Astrocyte (in vitro differentiated cells and primary cell): ENCODE measurements at regions not wholly inside any gene's neighbourhood (a gene's known extent, or its start where the extent isn't known, plus 50 kb on each side); places are given as distances from the start of the nearest gene placed in this dataset.

Experiments
- DNase-seq: peaks from one replicate; pipeline ENCODE4 v3.0.0-alpha.2; 2010; ENCODE audit warnings: low read depth
- FAIRE-seq: peaks from 2 replicates; lab custom pipeline; 2011; peaks lifted over from hg19 to GRCh38; lab: Jason Lieb, UNC
- H2AFZ ChIP-seq: 2 replicates; pipeline ENCODE4 v1.6.0; 2012; ENCODE audit warnings: low read depth, low read length, inconsistent platforms
- H3K27ac ChIP-seq: 2 replicates; pipeline ENCODE4 v1.5.1; 2011; ENCODE audit warnings: low read depth, low read length, inconsistent platforms
- H3K27me3 ChIP-seq: 2 replicates; pipeline ENCODE4 v1.6.0; 2011; ENCODE audit warnings: low read length, inconsistent platforms; ENCODE audit not compliant: insufficient read depth
- H3K36me3 ChIP-seq: 2 replicates; pipeline ENCODE4 v1.5.1; 2011; ENCODE audit warnings: low read length, inconsistent platforms; ENCODE audit not compliant: insufficient read depth
- H3K4me1 ChIP-seq: 2 replicates; pipeline ENCODE4 v1.5.1; 2011; ENCODE audit warnings: low read length, inconsistent platforms; ENCODE audit not compliant: insufficient read depth
- H3K4me2 ChIP-seq: 2 replicates; pipeline ENCODE4 v1.6.0; 2012; ENCODE audit warnings: low read length, inconsistent platforms
- H3K4me3 ChIP-seq: 2 replicates; pipeline ENCODE4 v1.5.1; 2011; ENCODE audit warnings: low read depth, mild to moderate bottlenecking, low read length, inconsistent platforms; ENCODE audit not compliant: insufficient read depth
- H3K79me2 ChIP-seq: 2 replicates; pipeline ENCODE4 v1.6.0; 2012; ENCODE audit warnings: mild to moderate bottlenecking, low read length, inconsistent platforms; ENCODE audit not compliant: insufficient read depth
- H3K9ac ChIP-seq: 2 replicates; pipeline ENCODE4 v1.6.0; 2012; ENCODE audit warnings: mild to moderate bottlenecking, low read length, inconsistent platforms
- H3K9me3 ChIP-seq: 2 replicates; pipeline ENCODE4 v1.5.1; 2012; ENCODE audit warnings: low read depth, mild to moderate bottlenecking, low read length, inconsistent platforms; ENCODE audit not compliant: insufficient read depth
- H4K20me1 ChIP-seq: 2 replicates; pipeline ENCODE4 v1.6.0; 2012; ENCODE audit warnings: low read length, inconsistent platforms; ENCODE audit not compliant: insufficient read depth
- H3K27ac Mint-ChIP-seq: one replicate; pipeline ENCODE4 v1.8.0; 2021; ENCODE audit warnings: mild to moderate bottlenecking, mixed read lengths; ENCODE audit not compliant: unreplicated experiment
- H3K27me3 Mint-ChIP-seq: one replicate; pipeline ENCODE4 v1.8.0; 2021; ENCODE audit warnings: low read depth, mixed read lengths; ENCODE audit not compliant: unreplicated experiment
- H3K36me3 Mint-ChIP-seq: one replicate; pipeline ENCODE4 v1.8.0; 2021; ENCODE audit warnings: low read depth, mixed read lengths; ENCODE audit not compliant: unreplicated experiment
- H3K4me1 Mint-ChIP-seq: one replicate; pipeline ENCODE4 v1.8.0; 2021; ENCODE audit warnings: low read depth, mixed read lengths; ENCODE audit not compliant: unreplicated experiment
- H3K4me3 Mint-ChIP-seq: one replicate; pipeline ENCODE4 v1.8.0; 2021; ENCODE audit warnings: mild to moderate bottlenecking, moderate library complexity, mixed read lengths; ENCODE audit not compliant: unreplicated experiment
- H3K9me3 Mint-ChIP-seq: one replicate; pipeline ENCODE4 v1.8.0; 2021; ENCODE audit warnings: mild to moderate bottlenecking, mixed read lengths; ENCODE audit not compliant: unreplicated experiment
- EZH2 ChIP-seq: IDR thresholded peaks from 2 replicates; pipeline ENCODE4 v1.6.1; 2012; ENCODE audit warnings: mild to moderate bottlenecking, low read length, inconsistent platforms; ENCODE audit not compliant: insufficient read depth
- TF ChIP-seq, protein P1 (sequence below): IDR thresholded peaks from 2 replicates; pipeline ENCODE4 v1.5.1; 2011; ENCODE audit warnings: low read depth, mild to moderate bottlenecking, inconsistent platforms, low read length, moderate library complexity; ENCODE audit not compliant: insufficient read depth

GRCh38 chr7:54109501-54109900 is 432.7 kb upstream of the VSTM2A start:
- Histone ChIP-seq H2AFZ (no peak overlapping the region), H3K27ac (no peak overlapping the region), H3K27me3 (no peaks in the 10 kb centered on the region), H3K9me3 (no peaks in the 10 kb centered on the region), H3K79me2 (no peaks in the 10 kb centered on the region), H3K9ac (no peak overlapping the region), H3K4me3 (no peak overlapping the region), H3K4me1 (no peaks in the 10 kb centered on the region), H4K20me1 (no peaks in the 10 kb centered on the region), H3K36me3 (no peaks in the 10 kb centered on the region), H3K4me2 (no peak overlapping the region)
- Mint-ChIP-seq H3K27me3 (no peaks in the 10 kb centered on the region), H3K4me3 (no peak overlapping the region), H3K4me1 (peaks cover 41% of the 10 kb centered on the region), H3K9me3 (no peaks in the 10 kb centered on the region), H3K36me3 (no peaks in the 10 kb centered on the region), H3K27ac (peak overlapping the region; percentile 21)
- no peak for DNase-seq
- FAIRE-seq = no peak
- TF ChIP-seq, protein P1, sequence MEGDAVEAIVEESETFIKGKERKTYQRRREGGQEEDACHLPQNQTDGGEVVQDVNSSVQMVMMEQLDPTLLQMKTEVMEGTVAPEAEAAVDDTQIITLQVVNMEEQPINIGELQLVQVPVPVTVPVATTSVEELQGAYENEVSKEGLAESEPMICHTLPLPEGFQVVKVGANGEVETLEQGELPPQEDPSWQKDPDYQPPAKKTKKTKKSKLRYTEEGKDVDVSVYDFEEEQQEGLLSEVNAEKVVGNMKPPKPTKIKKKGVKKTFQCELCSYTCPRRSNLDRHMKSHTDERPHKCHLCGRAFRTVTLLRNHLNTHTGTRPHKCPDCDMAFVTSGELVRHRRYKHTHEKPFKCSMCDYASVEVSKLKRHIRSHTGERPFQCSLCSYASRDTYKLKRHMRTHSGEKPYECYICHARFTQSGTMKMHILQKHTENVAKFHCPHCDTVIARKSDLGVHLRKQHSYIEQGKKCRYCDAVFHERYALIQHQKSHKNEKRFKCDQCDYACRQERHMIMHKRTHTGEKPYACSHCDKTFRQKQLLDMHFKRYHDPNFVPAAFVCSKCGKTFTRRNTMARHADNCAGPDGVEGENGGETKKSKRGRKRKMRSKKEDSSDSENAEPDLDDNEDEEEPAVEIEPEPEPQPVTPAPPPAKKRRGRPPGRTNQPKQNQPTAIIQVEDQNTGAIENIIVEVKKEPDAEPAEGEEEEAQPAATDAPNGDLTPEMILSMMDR = no peak
- no peak for TF ChIP-seq EZH2

DNA sequence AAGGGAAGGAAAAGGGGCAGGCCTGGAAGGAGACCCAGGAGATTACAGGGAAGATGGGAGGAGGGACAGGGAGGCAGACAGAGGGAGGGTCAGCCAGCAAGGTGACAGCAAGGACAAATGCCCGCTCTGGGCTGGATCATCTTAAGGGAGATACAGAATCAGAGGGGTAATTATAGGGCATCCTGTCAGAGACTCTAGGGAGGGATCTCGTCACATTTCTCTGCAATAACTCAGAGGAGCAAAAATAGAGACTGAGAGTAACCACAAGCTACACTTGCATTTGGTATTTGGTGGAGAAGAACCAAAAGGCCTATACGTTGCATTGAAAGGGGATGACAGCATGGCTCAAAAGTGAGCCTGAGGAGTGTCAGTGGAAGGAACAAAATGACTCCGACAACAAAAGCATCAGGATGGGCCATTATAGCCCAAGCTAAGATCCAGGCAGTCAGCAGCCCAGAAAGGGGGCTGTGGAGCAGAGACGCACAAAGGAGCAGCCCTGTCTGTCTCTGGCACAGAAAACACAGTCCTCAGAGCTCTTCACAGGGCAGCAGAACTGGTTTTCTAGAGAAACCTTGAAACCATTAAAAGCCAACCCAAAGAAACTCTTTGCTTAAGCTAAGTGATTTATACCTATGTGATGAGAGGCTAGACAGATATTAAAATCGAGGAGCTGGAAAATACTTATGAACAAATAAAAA is 430.2 kb upstream of the VSTM2A start:
- H3K27ac ChIP-seq = no peak overlapping the region
- H4K20me1 ChIP-seq = no peaks in the 10 kb centered on the region
- no peak overlapping the region for H3K4me2 ChIP-seq
- no peaks in the 10 kb centered on the region for H3K9me3 Mint-ChIP-seq
- no peak overlapping the region for H3K4me3 ChIP-seq
- no peaks in the 10 kb centered on the region for H3K36me3 Mint-ChIP-seq
- H3K9me3 ChIP-seq = peaks cover 6% of the 10 kb centered on the region
- TF ChIP-seq, protein P1 = no peak
- TF ChIP-seq EZH2 = no peak
- H2AFZ ChIP-seq = no peak overlapping the region
- H3K27ac Mint-ChIP-seq = peak overlapping the region; percentile 93
- no peaks in the 10 kb centered on the region for H3K4me1 ChIP-seq
- peaks cover 41% of the 10 kb centered on the region for H3K4me1 Mint-ChIP-seq
- no peak for FAIRE-seq
- H3K79me2 ChIP-seq = no peaks in the 10 kb centered on the region
- no peak for DNase-seq
- no peaks in the 10 kb centered on the region for H3K27me3 ChIP-seq
- no peak overlapping the region for H3K9ac ChIP-seq
- H3K36me3 ChIP-seq = no peaks in the 10 kb centered on the region
- H3K27me3 Mint-ChIP-seq = no peaks in the 10 kb centered on the region
- H3K4me3 Mint-ChIP-seq = no peak overlapping the region

DNA sequence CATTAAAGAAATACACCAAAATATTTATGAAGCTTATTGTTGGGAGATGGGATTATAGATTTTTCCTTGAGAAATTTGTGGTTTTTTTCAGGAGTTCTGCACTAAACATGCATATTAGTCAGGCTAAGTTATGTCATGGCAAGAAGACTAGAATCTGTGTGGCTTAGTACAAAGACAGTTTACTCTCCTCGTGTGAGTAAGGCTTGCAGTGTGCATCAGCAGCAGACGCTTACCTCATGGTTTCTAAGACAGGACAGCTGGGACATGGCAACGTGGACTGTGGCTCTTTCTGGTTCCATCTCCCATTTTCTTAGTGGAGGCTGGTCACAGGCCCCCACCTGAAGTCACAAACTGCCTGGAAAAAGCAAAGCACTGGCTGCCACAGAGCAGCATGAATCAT is 429.6 kb upstream of the VSTM2A start:
- H3K4me1 Mint-ChIP-seq = peaks cover 41% of the 10 kb centered on the region
- peak overlapping the region; percentile 15 for H3K4me3 Mint-ChIP-seq
- DNase-seq = no peak
- H3K27ac ChIP-seq = no peak overlapping the region
- H3K27me3 ChIP-seq = no peaks in the 10 kb centered on the region
- H3K9me3 Mint-ChIP-seq = no peaks in the 10 kb centered on the region
- H3K27ac Mint-ChIP-seq = peak overlapping the region; percentile 93
- TF ChIP-seq, protein P1 = no peak
- no peak for TF ChIP-seq EZH2
- no peaks in the 10 kb centered on the region for H4K20me1 ChIP-seq
- peaks cover 6% of the 10 kb centered on the region for H3K9me3 ChIP-seq
- no peak overlapping the region for H2AFZ ChIP-seq
- no peaks in the 10 kb centered on the region for H3K27me3 Mint-ChIP-seq
- no peaks in the 10 kb centered on the region for H3K36me3 Mint-ChIP-seq
- H3K4me1 ChIP-seq = no peaks in the 10 kb centered on the region
- H3K4me2 ChIP-seq = no peak overlapping the region
- H3K79me2 ChIP-seq = no peaks in the 10 kb centered on the region
- H3K9ac ChIP-seq = no peak overlapping the region
- H3K36me3 ChIP-seq = no peaks in the 10 kb centered on the region
- FAIRE-seq = no peak
- no peak overlapping the region for H3K4me3 ChIP-seq
